ENCODE measurements at regions not wholly inside any gene's neighbourhood (a gene's known extent, or its start where the extent isn't known, plus 50 kb on each side); places are given as distances from the start of the nearest gene placed in this dataset.

GRCh38 chr13:50670847-50671496 is 172.5 kb downstream of the DLEU7 start:
- no peak for DNase-seq

- DNase-seq = no peak
Observed at GRCh38 chr13:50671497-50671850, 172.0 kb downstream of the DLEU7 start.

- DNase-seq = no peak
Observed at GRCh38 chr13:50672025-50672424, 171.5 kb downstream of the DLEU7 start.

- DNase-seq = no peak
Observed at GRCh38 chr13:50675651-50676050, 167.8 kb downstream of the DLEU7 start.

GRCh38 chr13:50676602-50677001 is 166.9 kb downstream of the DLEU7 start:
- DNase-seq = no peak

- no peak for DNase-seq
Observed at GRCh38 chr13:50677258-50677657, 166.2 kb downstream of the DLEU7 start.

- DNase-seq = no peak
Observed at GRCh38 chr13:50677687-50678463, 165.6 kb downstream of the DLEU7 start.

- no peak for DNase-seq
Observed at GRCh38 chr13:50678464-50679162, 164.9 kb downstream of the DLEU7 start.

GRCh38 chr13:50679321-50679720 is 164.2 kb downstream of the DLEU7 start:
- no peak for DNase-seq

- no peak for DNase-seq
Observed at GRCh38 chr13:50682002-50682401, 161.5 kb downstream of the DLEU7 start.

GRCh38 chr13:50682966-50683365 is 160.5 kb downstream of the DLEU7 start:
- DNase-seq = no peak

- no peak for DNase-seq
Observed at GRCh38 chr13:50684366-50684765, 159.1 kb downstream of the DLEU7 start.

- DNase-seq = no peak
Observed at GRCh38 chr13:50685491-50685890, 158.0 kb downstream of the DLEU7 start.

GRCh38 chr13:50685956-50686355 is 157.5 kb downstream of the DLEU7 start:
- no peak for DNase-seq

GRCh38 chr13:50686551-50686950 is 156.9 kb downstream of the DLEU7 start:
- DNase-seq = no peak

GRCh38 chr13:50687545-50687944 is 155.9 kb downstream of the DLEU7 start:
- no peak for DNase-seq

- DNase-seq = no peak
Observed at GRCh38 chr13:50690006-50690405, 153.5 kb downstream of the DLEU7 start.

- DNase-seq = no peak
Observed at GRCh38 chr13:50691176-50691680, 152.3 kb downstream of the DLEU7 start.

- DNase-seq = no peak
Observed at GRCh38 chr13:50691681-50692263, 151.7 kb downstream of the DLEU7 start.

- no peak for DNase-seq
Observed at GRCh38 chr13:50692396-50692915, 151.0 kb downstream of the DLEU7 start.

GRCh38 chr13:50693727-50694126 is 149.8 kb downstream of the DLEU7 start:
- no peak for DNase-seq

- no peak for DNase-seq
Observed at GRCh38 chr13:50697746-50698539, 145.5 kb downstream of the DLEU7 start.

Measured in T-helper 9 cell (primary cell).